Caco-2 (cell line): ENCODE measurements at regions not wholly inside any gene's neighbourhood (a gene's known extent, or its start where the extent isn't known, plus 50 kb on each side); places are given as distances from the start of the nearest gene placed in this dataset.

Source experiments
- BruUV-seq: library from RNA; stranded (reverse); fragments of 400-500 nt; replicated peaks from 2 replicates; lab custom pipeline; 2021; lab: Mats Ljungman, UMichigan
- CTCF ChIA-PET: fragments of 300-600 bp; sonication (Branson Sonifier 250); formaldehyde crosslinking; loops from one replicate; lab custom pipeline; 2022; ENCODE audit warnings: antibody characterized with exemption; lab: Charles Lee
- POLR2A ChIA-PET: fragments of 300-600 bp; sonication (Branson Sonifier 250); formaldehyde crosslinking; loops from one replicate; lab custom pipeline; 2022; ENCODE audit warnings: antibody characterized with exemption; lab: Charles Lee
- DNase-seq, 2 experiments: peaks; one replicate each; pipeline versions ENCODE4 v3.0.0 to v3.0.0-alpha.2; 2020 to 2022
- H3K27me3 ChIP-seq: replicated peaks from 2 replicates; pipeline ENCODE4 v1.6.0; 2011; ENCODE audit warnings: low read length; ENCODE audit not compliant: control insufficient read depth, insufficient read depth
- H3K36me3 ChIP-seq: 2 replicates; pipeline ENCODE4 v1.5.1; 2011; ENCODE audit warnings: low read length; ENCODE audit not compliant: control insufficient read depth, insufficient read depth
- H3K4me1 ChIP-seq: fragments of 250-450 bp; sonication (Bioruptor Pico); 2 replicates; pipeline ENCODE4 v1.5.1; 2020; ENCODE audit warnings: mild to moderate bottlenecking
- H3K4me3 ChIP-seq: 2 replicates; pipeline ENCODE4 v1.5.1; 2011; ENCODE audit warnings: low read depth, mild to moderate bottlenecking, control low read depth, low read length
- H3K9me3 ChIP-seq: fragments of 250-450 bp; sonication (Bioruptor Pico); 2 replicates; pipeline ENCODE4 v1.5.1; 2020; ENCODE audit warnings: mild to moderate bottlenecking, moderate library complexity
- H3K27ac Mint-ChIP-seq: one replicate; pipeline ENCODE4 v1.8.0; 2022; ENCODE audit warnings: mixed read lengths; ENCODE audit not compliant: unreplicated experiment
- H3K27me3 Mint-ChIP-seq: one replicate; pipeline ENCODE4 v1.8.0; 2022; ENCODE audit warnings: mixed read lengths; ENCODE audit not compliant: insufficient read depth, unreplicated experiment
- H3K36me3 Mint-ChIP-seq: one replicate; pipeline ENCODE4 v1.8.0; 2022; ENCODE audit warnings: mild to moderate bottlenecking, mixed read lengths; ENCODE audit not compliant: insufficient read depth, unreplicated experiment
- H3K4me1 Mint-ChIP-seq: one replicate; pipeline ENCODE4 v1.8.0; 2022; ENCODE audit warnings: low read depth, mixed read lengths; ENCODE audit not compliant: unreplicated experiment
- H3K4me3 Mint-ChIP-seq: one replicate; pipeline ENCODE4 v1.8.0; 2022; ENCODE audit warnings: mild to moderate bottlenecking, moderate library complexity, mixed read lengths; ENCODE audit not compliant: unreplicated experiment
- H3K9me3 Mint-ChIP-seq: one replicate; pipeline ENCODE4 v1.8.0; 2022; ENCODE audit warnings: mixed read lengths; ENCODE audit not compliant: unreplicated experiment
- CTCF ChIP-seq, 2 experiments: fragments of 200-600 bp in 1 of 2; IDR thresholded peaks; 1 replicate in 1 of 2; 2 replicates in 1 of 2; pipeline versions ENCODE4 v1.5.1 to v1.8.0; 2011 to 2022; ENCODE audit warnings: antibody characterized with exemption in 1 of 2, control low read depth in 1 of 2, inconsistent platforms in 1 of 2, low read depth in 1 of 2, low read length in 1 of 2, mild to moderate bottlenecking in 1 of 2, moderate library complexity in 1 of 2; ENCODE audit not compliant: insufficient read depth in 1 of 2, severe bottlenecking in 1 of 2, unreplicated experiment in 1 of 2
- intact Hi-C: fragments of 100-400 bp; cut with micrococcal nuclease; formaldehyde crosslinking; loops from one replicate; pipeline ENCODE4 v1.10.0; 2022; ENCODE audit not compliant: unreplicated experiment

GRCh38 chr5:85168474-85168873, 783.8 kb upstream of the EDIL3 start:
- no TSS peak for BruUV-seq
- no peak for DNase-seq
- Mint-ChIP-seq H3K36me3 (no peaks in the 10 kb centered on the region), H3K9me3 (no peaks in the 10 kb centered on the region), H3K27ac (no peak overlapping the region), H3K27me3 (no peaks in the 10 kb centered on the region), H3K4me3 (no peak overlapping the region), H3K4me1 (no peaks in the 10 kb centered on the region)
- Histone ChIP-seq H3K9me3 (no peaks in the 10 kb centered on the region), H3K36me3 (no peaks in the 10 kb centered on the region), H3K4me3 (no peak overlapping the region), H3K27me3 (no peaks in the 10 kb centered on the region), H3K4me1 (no peaks in the 10 kb centered on the region)
- intact Hi-C loops = no loop called here
- TF ChIP-seq CTCF (IDR thresholded peaks at IDR 0.05; ENCODE audit: insufficient read depth in 1 of 2, low read depth in 1 of 2, low read length in 1 of 2, severe bottlenecking in 1 of 2, unreplicated experiment in 1 of 2) = no peak
- ChIA-PET CTCF (no interaction called here), POLR2A (no interaction called here)

- no peak for DNase-seq
- Histone ChIP-seq H3K4me3 (no peak overlapping the region), H3K9me3 (no peaks in the 10 kb centered on the region), H3K4me1 (no peaks in the 10 kb centered on the region), H3K27me3 (no peaks in the 10 kb centered on the region), H3K36me3 (no peaks in the 10 kb centered on the region)
- no peaks in the 10 kb centered on the region for H3K36me3 Mint-ChIP-seq
- CTCF ChIA-PET = no interaction called here
- no peak overlapping the region for H3K4me3 Mint-ChIP-seq
- no peaks in the 10 kb centered on the region for H3K27me3 Mint-ChIP-seq
- no peaks in the 10 kb centered on the region for H3K9me3 Mint-ChIP-seq
- H3K27ac Mint-ChIP-seq = no peak overlapping the region
- intact Hi-C loops = no loop called here
- BruUV-seq = no TSS peak
- TF ChIP-seq CTCF (IDR thresholded peaks at IDR 0.05; ENCODE audit: insufficient read depth in 1 of 2, low read depth in 1 of 2, low read length in 1 of 2, severe bottlenecking in 1 of 2, unreplicated experiment in 1 of 2) = no peak
- POLR2A ChIA-PET = no interaction called here
- H3K4me1 Mint-ChIP-seq = no peaks in the 10 kb centered on the region
Observed at GRCh38 chr5:85170183-85170582, 785.5 kb upstream of the EDIL3 start.

- intact Hi-C loops = no loop called here
- BruUV-seq = no TSS peak
- Mint-ChIP-seq H3K4me3 (no peak overlapping the region), H3K27ac (no peak overlapping the region), H3K4me1 (no peaks in the 10 kb centered on the region), H3K9me3 (no peaks in the 10 kb centered on the region), H3K27me3 (no peaks in the 10 kb centered on the region), H3K36me3 (no peaks in the 10 kb centered on the region)
- Histone ChIP-seq H3K9me3 (no peaks in the 10 kb centered on the region), H3K4me1 (no peaks in the 10 kb centered on the region), H3K4me3 (no peak overlapping the region), H3K36me3 (no peaks in the 10 kb centered on the region), H3K27me3 (no peaks in the 10 kb centered on the region)
- POLR2A ChIA-PET = no interaction called here
- no peak for TF ChIP-seq CTCF (IDR thresholded peaks at IDR 0.05; ENCODE audit: insufficient read depth in 1 of 2, low read depth in 1 of 2, low read length in 1 of 2, severe bottlenecking in 1 of 2, unreplicated experiment in 1 of 2)
- CTCF ChIA-PET = no interaction called here
- no peak for DNase-seq
Observed at GRCh38 chr5:85173469-85173868, 788.8 kb upstream of the EDIL3 start.
